LHCN-M2 (cell line): ENCODE measurements at regions not wholly inside any gene's neighbourhood (a gene's known extent, or its start where the extent isn't known, plus 50 kb on each side); places are given as distances from the start of the nearest gene placed in this dataset.
"Not testable (repeated sequence)": the region's sequence is repeated elsewhere in the genome, so short reads cannot be mapped to it uniquely, and the experiment has no call there.

Experiments used
- DNase-seq: peaks from one replicate; pipeline ENCODE4 v3.0.0-alpha.2; 2012; ENCODE audit warnings: low read depth

DNA sequence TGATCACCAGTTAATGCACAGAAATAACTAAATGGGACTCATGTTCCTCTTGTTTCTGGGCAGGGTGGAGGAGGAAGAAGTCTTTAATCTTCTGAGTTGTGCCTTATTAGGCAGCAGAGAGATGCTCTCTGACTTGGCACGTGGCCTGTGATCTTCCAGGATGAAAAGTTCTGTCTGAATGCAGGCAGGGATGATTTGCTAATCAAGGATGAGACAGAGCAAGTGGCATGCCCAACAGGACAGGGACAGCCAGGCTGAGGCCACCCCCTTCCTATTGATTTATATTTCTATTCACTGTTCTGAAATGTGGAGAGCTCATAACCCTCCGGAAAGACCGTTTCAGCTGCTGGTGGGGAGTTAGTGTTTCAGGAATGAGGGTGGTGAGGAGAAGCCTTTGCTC, 477.8 kb upstream of the CAMK1G start:
- DNase-seq, result no peak

GRCh38 chr1:209106237-209106741, 477.2 kb upstream of the CAMK1G start:
- peak; percentile 75 for DNase-seq

DNA sequence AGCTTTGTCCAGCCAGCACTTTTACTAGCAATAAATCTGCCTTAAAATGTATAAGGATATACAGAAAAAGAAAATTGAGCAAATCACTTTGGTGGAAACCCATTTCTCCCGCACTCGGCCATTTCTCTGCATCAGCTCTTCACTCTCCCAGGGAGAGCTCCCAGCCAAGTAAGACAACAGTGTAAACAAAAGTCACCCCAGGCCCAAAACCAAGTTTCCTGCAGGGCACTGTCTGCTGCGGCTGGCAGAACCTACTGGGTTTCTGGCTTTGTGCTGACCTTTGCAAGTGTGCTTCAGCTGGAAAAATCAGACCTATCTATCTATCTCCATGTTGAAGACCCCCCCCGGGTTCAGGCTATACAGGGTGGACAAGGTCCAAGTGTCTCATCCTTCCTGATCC, 476.7 kb upstream of the CAMK1G start:
- no peak for DNase-seq

- no peak for DNase-seq
These were observed 476.0 kb upstream of the CAMK1G start for GRCh38 chr1:209107535-209107934.

DNA sequence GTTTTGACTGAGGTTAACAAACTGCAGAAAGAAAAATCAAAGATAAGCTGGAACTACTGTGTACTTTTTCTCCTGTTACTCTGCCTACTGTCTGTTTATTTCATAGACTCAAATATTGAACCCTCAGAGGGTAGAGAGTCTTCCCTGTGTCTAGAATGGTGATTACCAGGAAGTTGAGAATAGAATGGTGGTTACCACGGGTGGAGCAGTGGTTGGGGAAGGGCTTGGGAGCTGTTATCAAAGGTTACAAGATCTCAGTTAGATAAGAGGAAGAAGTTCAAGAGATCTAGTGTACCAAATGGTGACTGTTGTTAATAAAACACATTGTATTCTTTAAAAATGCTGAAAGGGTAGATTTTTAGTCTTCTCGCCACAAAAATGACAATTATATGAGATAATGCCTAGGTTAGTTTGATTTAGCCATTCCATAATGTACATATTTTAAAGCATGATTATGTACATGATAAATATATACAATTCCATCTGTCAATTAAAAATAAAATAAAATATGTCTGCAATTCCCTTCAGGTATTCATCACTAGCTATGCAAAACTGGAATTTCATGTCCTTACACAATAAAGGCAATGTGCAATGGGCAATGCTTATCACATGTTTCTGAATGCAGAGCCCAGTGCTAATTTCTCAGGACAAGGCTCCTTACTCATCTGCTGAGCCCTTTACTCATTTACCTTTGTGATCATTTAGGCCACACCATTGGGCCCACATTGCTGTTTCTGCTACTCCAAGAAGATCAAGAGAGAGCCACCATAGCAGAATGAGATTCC, 474.3 kb upstream of the CAMK1G start:
- DNase-seq, result no peak

DNA sequence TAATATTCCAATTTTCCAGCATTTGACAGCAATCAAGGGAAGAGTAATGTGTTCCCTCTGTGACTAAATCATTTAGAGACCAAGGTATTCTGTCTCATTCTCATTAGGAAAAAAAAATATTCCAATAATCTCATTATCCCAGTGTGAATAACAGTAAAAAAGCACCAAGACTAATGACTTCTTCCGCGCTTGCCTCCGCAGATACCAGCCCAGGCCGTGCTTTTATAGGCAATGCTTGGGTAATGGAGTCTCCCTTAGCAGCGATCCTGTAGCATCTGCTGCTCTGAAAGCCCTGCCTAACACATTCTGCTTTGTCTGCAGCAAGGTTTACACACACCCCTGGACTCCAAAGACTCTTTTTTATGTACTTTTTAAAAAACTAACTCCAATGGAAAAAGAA, 470.0 kb upstream of the CAMK1G start:
- no peak for DNase-seq

GRCh38 chr1:209116705-209117104, 466.8 kb upstream of the CAMK1G start:
- DNase-seq, result no peak

GRCh38 chr1:209123601-209124000, 459.9 kb upstream of the CAMK1G start:
- no peak for DNase-seq

DNA sequence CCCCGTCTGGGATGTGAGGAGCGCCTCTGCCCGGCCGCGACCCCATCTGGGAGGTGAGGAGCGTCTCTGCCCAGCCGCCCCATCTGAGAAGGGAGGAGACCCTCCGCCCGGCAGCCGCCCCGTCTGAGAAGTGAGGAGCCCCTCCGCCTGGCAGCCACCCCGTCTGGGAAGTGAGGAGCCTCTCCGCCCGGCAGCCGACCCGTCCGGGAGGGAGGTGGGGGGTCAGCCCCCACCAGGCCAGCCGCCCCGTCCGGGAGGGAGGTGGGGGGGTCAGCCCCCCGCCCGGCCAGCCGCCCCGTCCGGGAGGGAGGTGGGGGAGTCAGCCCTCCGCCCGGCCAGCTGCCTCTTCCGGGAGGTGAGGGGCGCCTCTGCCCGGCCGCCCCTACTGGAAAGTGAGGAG, 454.4 kb upstream of the CAMK1G start:
- DNase-seq, result not testable (repeated sequence)

DNA sequence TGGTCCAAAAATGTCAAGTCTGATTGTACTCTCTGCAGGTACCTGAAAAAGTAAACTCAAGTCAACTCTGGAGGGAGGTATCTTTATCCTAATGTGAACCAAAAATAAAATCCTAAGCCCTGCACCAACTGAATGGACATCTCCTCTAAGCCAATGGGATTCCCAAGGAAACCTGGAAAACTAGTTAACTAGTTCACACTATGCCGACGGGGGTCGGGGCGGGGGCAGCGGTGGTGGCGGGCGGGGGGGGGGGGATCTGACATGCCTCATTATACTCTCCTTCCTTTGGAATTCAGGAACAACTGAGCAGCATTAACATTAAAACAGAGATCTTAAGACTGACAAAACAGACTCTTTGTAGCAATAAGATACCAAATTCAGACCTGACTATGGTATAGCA, 452.6 kb upstream of the CAMK1G start:
- DNase-seq, result no peak

- no peak for DNase-seq
These were observed 450.6 kb upstream of the CAMK1G start for GRCh38 chr1:209132736-209133467.

GRCh38 chr1:209134001-209134400, 449.5 kb upstream of the CAMK1G start:
- DNase-seq, result no peak

- DNase-seq, result no peak
These were observed 439.6 kb upstream of the CAMK1G start for GRCh38 chr1:209143916-209144315.

DNA sequence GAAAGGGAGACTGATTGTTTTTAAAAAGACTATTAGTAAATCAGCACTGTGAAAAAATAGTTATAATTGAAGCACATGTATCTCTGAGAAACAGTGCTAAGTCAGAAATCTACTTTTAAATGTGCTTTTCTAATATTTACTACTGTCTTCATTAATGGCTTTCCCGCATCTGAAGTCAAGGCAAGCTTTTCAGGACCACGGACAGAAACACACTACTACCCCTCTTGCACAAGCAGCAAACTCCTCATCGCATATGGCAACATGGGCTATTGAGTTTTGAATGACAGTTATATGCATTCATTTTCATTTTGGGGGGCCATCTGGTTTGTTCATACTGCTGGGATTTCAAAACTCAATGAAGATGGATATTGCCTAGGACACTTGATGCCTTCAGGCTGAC, 433.4 kb upstream of the CAMK1G start:
- peak; percentile 62 for DNase-seq

- no peak for DNase-seq
These were observed 430.1 kb upstream of the CAMK1G start for GRCh38 chr1:209153411-209153810.

GRCh38 chr1:209154912-209155311, 428.6 kb upstream of the CAMK1G start:
- DNase-seq, result peak; percentile 60

- DNase-seq, result peak; percentile 57
These were observed 428.0 kb upstream of the CAMK1G start for GRCh38 chr1:209155546-209155945.

GRCh38 chr1:209156991-209157390, 426.5 kb upstream of the CAMK1G start:
- DNase-seq, result no peak

- no peak for DNase-seq
These were observed 425.8 kb upstream of the CAMK1G start for GRCh38 chr1:209157546-209158249.

DNA sequence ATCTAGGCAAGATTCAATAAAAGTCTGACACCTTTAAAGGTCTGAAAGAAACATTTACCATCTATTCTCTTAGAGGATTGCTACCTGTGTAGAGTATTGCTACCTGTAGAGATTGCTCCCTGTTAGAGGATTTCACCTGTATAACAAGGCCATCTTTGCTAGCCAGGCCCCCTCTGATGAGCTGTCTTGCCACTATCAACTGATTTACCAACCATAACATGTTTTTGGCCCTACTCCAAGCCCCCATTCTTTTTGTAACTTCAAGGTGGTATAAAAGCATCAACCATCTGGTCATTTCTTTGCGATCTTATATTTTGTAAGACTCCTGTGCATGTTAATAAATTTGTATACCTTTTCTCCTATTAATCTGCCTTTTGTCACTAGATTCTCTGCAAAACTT, 424.7 kb upstream of the CAMK1G start:
- no peak for DNase-seq

- DNase-seq, result no peak
These were observed 423.3 kb upstream of the CAMK1G start for GRCh38 chr1:209160230-209160629.

DNA sequence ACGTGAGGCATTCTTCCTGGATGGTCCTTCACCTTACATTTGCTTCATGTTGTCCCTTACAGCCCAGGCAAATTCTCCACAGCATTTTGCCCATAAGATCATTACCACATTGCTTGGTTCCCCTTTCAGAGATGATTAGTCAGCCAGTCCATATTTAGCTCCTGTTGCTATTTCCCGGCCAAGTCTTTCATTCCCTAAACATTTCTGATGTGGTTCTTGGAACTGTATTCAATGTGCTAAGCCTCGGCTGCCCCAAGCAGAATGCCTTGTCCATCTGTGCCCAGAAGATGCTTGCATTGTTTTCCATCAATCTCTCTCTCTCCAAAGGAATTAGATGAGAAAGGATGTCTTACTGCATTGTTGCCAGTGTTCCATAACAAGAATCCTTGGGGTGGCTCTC, 420.9 kb upstream of the CAMK1G start:
- peak; percentile 43 for DNase-seq
